Right lobe of liver (tissue), 6 donors: ENCODE measurements at regions not wholly inside any gene's neighbourhood (a gene's known extent, or its start where the extent isn't known, plus 50 kb on each side); places are given as distances from the start of the nearest gene placed in this dataset.

Experiments
- ATAC-seq, 4 donors: fragments of 200-7000 bp; cut with Tn5 transposase; one replicate each; pipeline ENCODE4 v1.9.1; 2020; ENCODE audit warnings: mild to moderate bottlenecking in 4 of 4, moderate library complexity in 4 of 4
- DNase-seq, 3 donors: peaks; one replicate each; pipeline ENCODE4 v3.0.0-alpha.2; 2020
- H3K27ac ChIP-seq, 3 donors: fragments of 200-600 bp; one replicate each; pipeline ENCODE4 v1.8.0; 2022
- H3K27me3 ChIP-seq, 2 donors: fragments of 200-600 bp; one replicate each; pipeline ENCODE4 v1.8.0; 2022
- H3K36me3 ChIP-seq, 4 donors: fragments of 200-600 bp; sonication (generic) in 1 of 4; one replicate each; pipeline versions ENCODE4 v1.5.1 to v1.8.0; 2017 to 2022; ENCODE audit warnings: control low read depth in 1 of 4
- H3K4me1 ChIP-seq, 4 donors: fragments of 200-600 bp; sonication (generic) in 1 of 4; one replicate each; pipeline versions ENCODE4 v1.5.1 to v1.8.0; 2017 to 2022; ENCODE audit warnings: control low read depth in 1 of 4
- H3K4me3 ChIP-seq, 3 donors: fragments of 200-600 bp; one replicate each; pipeline ENCODE4 v1.8.0; 2022
- H3K9me3 ChIP-seq, 4 donors: fragments of 200-600 bp; sonication (generic) in 1 of 4; one replicate each; pipeline versions ENCODE4 v1.5.1 to v1.8.0; 2017 to 2022; ENCODE audit warnings: control low read depth in 1 of 4
- CTCF ChIP-seq, 4 donors: fragments of 200-600 bp in 3 of 4; fragments of 450-650 bp in 1 of 4; IDR thresholded peaks; one replicate each; pipeline versions ENCODE4 v1.5.1 to v1.8.0; 2016 to 2022; ENCODE audit warnings: antibody characterized with exemption in 4 of 4, mild to moderate bottlenecking in 2 of 4
- POLR2A ChIP-seq: fragments of 450-650 bp; IDR thresholded peaks from one replicate; pipeline ENCODE4 v1.6.1; 2017; ENCODE audit warnings: antibody characterized with exemption, mild to moderate bottlenecking
- WGBS: methylation state at CpG from one replicate; pipeline ENCODE4 v1.1.6; 2018; ENCODE audit warnings: low coverage, low lambda C conversion rate; ENCODE audit not compliant: insufficient coverage; ENCODE audit errors: missing lambda C conversion rate; 5-methylcytosine and 5-hydroxymethylcytosine counted together
- intact Hi-C, 2 donors: fragments of 100-400 bp; cut with DNase I; formaldehyde crosslinking; loops; one replicate each; pipeline versions ENCODE4 v1.11.2 to v1.14.1; 2022
- donor health status: DM: no; HTN: yes; CAD: no.
- donor health status: DM: no; HTN: no; CAD: no.
- donor health status: DM: no; HTN: no; CAD: no.
- donor health status: DM: no; HTN: yes; CAD: no.
- donor health status: DM: no; HTN: yes; CAD: no.

- no peak for ATAC-seq
These were observed 762.6 kb downstream of the USP25 start for GRCh38 chr21:16492356-16492755.

GRCh38 chr21:16492892-16493291 is 763.1 kb downstream of the USP25 start:
- Histone ChIP-seq H3K36me3 (no peaks in the 10 kb centered on the region), H3K27ac (no peak overlapping the region), H3K27me3 (no peaks in the 10 kb centered on the region), H3K4me3 (no peak overlapping the region), H3K9me3 (no peaks in the 10 kb centered on the region), H3K4me1 (no peaks in the 10 kb centered on the region)
- intact Hi-C loops: no loop called here
- DNase-seq (no peak), ATAC-seq (no peak)
- no peak for TF ChIP-seq POLR2A

More at GRCh38 chr21:16492356-16492755, 762.6 kb downstream of the USP25 start:
- no peaks in the 10 kb centered on the region for H3K36me3 ChIP-seq
- no peak for DNase-seq
- H3K27ac ChIP-seq: no peak overlapping the region
- H3K27me3 ChIP-seq: no peaks in the 10 kb centered on the region
- H3K9me3 ChIP-seq: no peaks in the 10 kb centered on the region
- TF ChIP-seq CTCF (IDR thresholded peaks at IDR 0.05) (no peak), POLR2A (no peak)
- no peak overlapping the region for H3K4me3 ChIP-seq
- intact Hi-C loops: no loop called here
- 90% methylated on average over 5 of the region's 5 CpGs for WGBS
- no peaks in the 10 kb centered on the region for H3K4me1 ChIP-seq

- WGBS: 76% methylated on average over 2 of the region's 2 CpGs
- no peak for DNase-seq
- no peaks in the 10 kb centered on the region for H3K9me3 ChIP-seq
These were observed 766.8 kb downstream of the USP25 start for GRCh38 chr21:16496609-16497008.

DNA sequence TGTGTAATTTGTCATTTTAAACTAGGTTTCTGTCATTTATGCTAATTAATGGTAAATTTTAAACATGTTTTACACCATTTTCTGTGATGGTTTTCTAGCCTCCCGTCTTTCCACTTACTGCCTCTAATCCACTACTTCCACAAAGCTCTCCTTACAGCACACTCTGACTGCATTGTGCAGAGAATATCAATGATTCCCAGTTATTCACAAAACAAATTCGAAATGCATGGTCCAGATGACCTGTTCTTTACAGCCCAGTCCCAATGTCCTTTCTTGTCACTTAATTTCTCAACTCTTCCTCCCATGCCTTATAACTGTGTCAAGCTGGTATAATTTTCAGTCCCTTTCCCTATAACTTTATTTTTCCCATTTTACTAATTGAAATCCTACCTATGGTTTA is 770.5 kb downstream of the USP25 start:
- WGBS: 85% methylated on average over 2 of the region's 2 CpGs

More at GRCh38 chr21:16496609-16497008, 766.8 kb downstream of the USP25 start:
- intact Hi-C loops: no loop called here
- TF ChIP-seq POLR2A: no peak
- no peak for TF ChIP-seq CTCF (IDR thresholded peaks at IDR 0.05)
- no peaks in the 10 kb centered on the region for H3K36me3 ChIP-seq
- H3K27me3 ChIP-seq: no peaks in the 10 kb centered on the region
- no peaks in the 10 kb centered on the region for H3K4me1 ChIP-seq
- H3K27ac ChIP-seq: no peak overlapping the region
- no peak for ATAC-seq
- H3K4me3 ChIP-seq: no peak overlapping the region

GRCh38 chr21:16502273-16502672 is 772.5 kb downstream of the USP25 start:
- Histone ChIP-seq H3K9me3 (no peaks in the 10 kb centered on the region), H3K27ac (no peak overlapping the region), H3K4me3 (no peak overlapping the region), H3K36me3 (no peaks in the 10 kb centered on the region), H3K4me1 (no peaks in the 10 kb centered on the region), H3K27me3 (no peaks in the 10 kb centered on the region)
- TF ChIP-seq POLR2A (no peak), CTCF (IDR thresholded peaks at IDR 0.05) (no peak)
- intact Hi-C loops: no loop called here
- DNase-seq (no peak), ATAC-seq (no peak)
- 97% methylated on average over 6 of the region's 6 CpGs for WGBS

More for the DNA sequence above, 770.5 kb downstream of the USP25 start:
- intact Hi-C loops: no loop called here
- Histone ChIP-seq H3K27ac (no peak overlapping the region), H3K9me3 (no peaks in the 10 kb centered on the region), H3K27me3 (no peaks in the 10 kb centered on the region), H3K4me3 (no peak overlapping the region), H3K36me3 (no peaks in the 10 kb centered on the region), H3K4me1 (no peaks in the 10 kb centered on the region)
- TF ChIP-seq POLR2A (no peak), CTCF (IDR thresholded peaks at IDR 0.05) (no peak)
- DNase-seq (no peak), ATAC-seq (no peak)
